OCI-LY1 (cell line): ENCODE measurements at regions not wholly inside any gene's neighbourhood (a gene's known extent, or its start where the extent isn't known, plus 50 kb on each side); places are given as distances from the start of the nearest gene placed in this dataset.

Experiments
- H2AFZ ChIP-seq: fragments of 200-600 bp; sonication (generic), shearing (Covaris generic); 2 replicates; pipeline ENCODE4 v1.6.0; 2014; ENCODE audit warnings: antibody characterized with exemption, mild to moderate bottlenecking, low read length
- H3F3A ChIP-seq: fragments of 200-600 bp; sonication (generic), shearing (Covaris generic); 2 replicates; pipeline ENCODE4 v1.6.0; 2014; ENCODE audit warnings: mild to moderate bottlenecking, antibody characterized with exemption, low read length, moderate library complexity; ENCODE audit not compliant: insufficient read depth
- H3K27ac ChIP-seq: fragments of 200-600 bp; sonication (generic); 2 replicates; pipeline ENCODE4 v1.5.1; 2014; ENCODE audit warnings: low read length, mixed run types, mild to moderate bottlenecking, low read depth; ENCODE audit not compliant: poor library complexity, severe bottlenecking
- H3K27me3 ChIP-seq: fragments of 200-600 bp; sonication (generic); 2 replicates; pipeline ENCODE4 v1.6.0; 2014; ENCODE audit warnings: antibody characterized with exemption, mild to moderate bottlenecking, low read length, moderate library complexity; ENCODE audit not compliant: insufficient read depth
- H3K36me3 ChIP-seq: fragments of 200-600 bp; sonication (generic); 2 replicates; pipeline ENCODE4 v1.6.1; 2014; ENCODE audit warnings: mild to moderate bottlenecking, antibody characterized with exemption, low read length, moderate library complexity, mixed read lengths; ENCODE audit not compliant: insufficient read depth
- H3K4me1 ChIP-seq: fragments of 200-600 bp; sonication (generic); 2 replicates; pipeline ENCODE4 v1.5.1; 2014; ENCODE audit warnings: mild to moderate bottlenecking, low read length, moderate library complexity; ENCODE audit not compliant: insufficient read depth, severe bottlenecking
- H3K4me2 ChIP-seq: fragments of 200-600 bp; sonication (generic), shearing (Covaris generic); 2 replicates; pipeline ENCODE4 v1.6.1; 2014; ENCODE audit warnings: low read length
- H3K4me3 ChIP-seq: fragments of 200-600 bp; sonication (generic); 2 replicates; pipeline ENCODE4 v1.5.1; 2014; ENCODE audit warnings: low read length, low read depth, mild to moderate bottlenecking, mixed read lengths; ENCODE audit not compliant: poor library complexity, severe bottlenecking
- H3K79me2 ChIP-seq: fragments of 200-600 bp; shearing (Covaris generic); 2 replicates; pipeline ENCODE4 v1.6.1; 2016; ENCODE audit warnings: mixed run types, low read length, mixed read lengths; ENCODE audit not compliant: insufficient read depth
- H3K9ac ChIP-seq: fragments of 200-600 bp; sonication (generic), shearing (Covaris generic); 2 replicates; pipeline ENCODE4 v1.6.1; 2014; ENCODE audit warnings: mild to moderate bottlenecking, low read length, mixed read lengths
- H3K9me2 ChIP-seq: fragments of 200-600 bp; sonication (generic), shearing (Covaris generic); 2 replicates; pipeline ENCODE4 v1.6.1; 2014; ENCODE audit warnings: low read depth, mild to moderate bottlenecking, low read length, mixed read lengths
- H3K9me3 ChIP-seq: fragments of 200-600 bp; shearing (Covaris generic); 2 replicates; pipeline ENCODE4 v1.6.1; 2014; ENCODE audit warnings: low read length, mixed read lengths
- H4K20me1 ChIP-seq: fragments of 200-600 bp; sonication (generic), shearing (Covaris generic); 2 replicates; pipeline ENCODE4 v1.6.0; 2016; ENCODE audit warnings: mild to moderate bottlenecking, low read length; ENCODE audit not compliant: insufficient read depth
- CTCF ChIP-seq: fragments of 200-600 bp; sonication (generic), shearing (Covaris generic); IDR thresholded peaks from 2 replicates; pipeline ENCODE4 v1.5.1; 2017; ENCODE audit warnings: mild to moderate bottlenecking, antibody characterized with exemption, low read length, moderate library complexity, mixed read lengths
- EZH2 ChIP-seq: fragments of 200-600 bp; sonication (generic), shearing (Covaris generic); IDR thresholded peaks from 2 replicates; pipeline ENCODE4 v1.8.0; 2017; ENCODE audit warnings: borderline replicate concordance, mixed run types, mild to moderate bottlenecking, antibody characterized with exemption, low read length, moderate library complexity, mixed read lengths

DNA sequence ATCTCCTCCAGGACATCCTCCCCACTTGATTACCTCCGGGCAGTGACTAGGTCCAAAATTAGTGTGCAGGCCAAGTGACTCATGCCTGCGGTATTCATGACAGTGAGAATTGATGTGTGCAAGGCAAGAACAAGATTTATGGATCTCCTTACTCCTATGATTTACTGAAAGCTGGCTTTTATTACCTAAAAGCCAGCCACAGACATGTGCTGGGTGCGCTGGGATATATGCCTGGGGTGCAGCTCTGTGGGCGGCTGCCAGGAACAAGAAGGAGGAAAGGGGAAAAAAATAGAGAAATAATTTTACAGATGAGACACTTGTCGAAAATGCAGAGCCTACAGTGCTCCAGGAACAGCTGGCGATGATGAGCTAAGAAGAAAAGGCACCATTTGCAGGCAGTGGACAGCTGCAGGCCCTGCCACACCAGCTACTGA, 359.3 kb downstream of the CMPK2 start:
- 0 out of 2 replicates have a peak, but pooled peaks cover 3% of the 10 kb centered on the region for H3K9me3 ChIP-seq
- H3K9me2 ChIP-seq: no peaks in the 10 kb centered on the region
- H3K4me3 ChIP-seq: no peak overlapping the region
- H3K79me2 ChIP-seq: no peaks in the 10 kb centered on the region
- no peak overlapping the region for H3K9ac ChIP-seq
- H3K27ac ChIP-seq: no peak overlapping the region
- no peak for TF ChIP-seq EZH2
- no peak for TF ChIP-seq CTCF
- H2AFZ ChIP-seq: 0 out of 2 replicates have a peak overlapping the region, but pooled peaks have one; percentile 23
- H3K4me2 ChIP-seq: no peak overlapping the region
- peaks cover 34% of the 10 kb centered on the region for H3K4me1 ChIP-seq
- no peaks in the 10 kb centered on the region for H4K20me1 ChIP-seq
- no peaks in the 10 kb centered on the region for H3K27me3 ChIP-seq
- H3F3A ChIP-seq: no peaks in the 10 kb centered on the region
- no peaks in the 10 kb centered on the region for H3K36me3 ChIP-seq

DNA sequence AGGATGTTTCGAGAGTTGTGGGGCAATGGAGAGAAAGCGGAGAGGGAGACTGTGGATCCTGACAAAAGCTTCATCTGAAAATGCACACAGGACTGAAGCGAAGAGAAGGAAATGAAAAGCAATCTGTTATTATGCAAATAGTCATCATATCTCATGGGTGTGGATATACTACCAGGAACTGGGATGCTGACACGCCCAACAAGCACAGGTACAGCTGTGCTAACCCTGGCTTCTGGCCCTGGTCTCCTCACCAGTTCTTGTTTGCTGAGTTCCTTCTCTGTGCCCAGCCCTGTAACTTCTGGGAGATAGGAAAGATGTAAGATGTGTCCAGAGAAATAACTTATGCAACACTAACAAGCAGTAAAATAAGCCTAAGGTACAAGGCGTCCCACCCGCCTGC, 358.8 kb downstream of the CMPK2 start:
- Histone ChIP-seq H3K36me3 (no peaks in the 10 kb centered on the region), H3K9ac (no peak overlapping the region), H3F3A (no peaks in the 10 kb centered on the region), H3K9me3 (0 out of 2 replicates have a peak, but pooled peaks cover 3% of the 10 kb centered on the region), H3K4me2 (no peak overlapping the region), H4K20me1 (no peaks in the 10 kb centered on the region), H2AFZ (0 out of 2 replicates have a peak overlapping the region, but pooled peaks have one; percentile 23), H3K4me3 (no peak overlapping the region), H3K9me2 (no peaks in the 10 kb centered on the region), H3K27me3 (no peaks in the 10 kb centered on the region), H3K4me1 (peaks cover 34% of the 10 kb centered on the region), H3K79me2 (no peaks in the 10 kb centered on the region), H3K27ac (no peak overlapping the region)
- TF ChIP-seq CTCF: no peak
- no peak for TF ChIP-seq EZH2

DNA sequence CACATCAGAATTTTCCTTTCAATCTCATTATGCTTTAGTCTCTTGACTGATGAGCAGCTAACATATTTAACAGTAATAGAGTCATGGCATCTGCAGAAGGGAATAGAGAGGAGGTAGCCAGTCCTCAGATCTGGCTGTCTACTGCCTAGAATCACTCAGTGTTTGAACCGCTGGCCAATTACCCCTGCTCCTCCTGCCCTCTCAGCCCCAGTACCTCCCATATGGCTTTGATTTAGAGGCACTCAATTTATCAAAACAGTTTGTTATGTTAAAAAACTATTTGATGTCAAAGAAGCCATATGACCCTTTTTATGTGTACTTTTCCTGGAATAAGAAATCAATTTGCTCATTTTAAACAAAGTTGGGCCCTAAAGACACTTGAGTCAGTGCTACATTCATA, 355.2 kb downstream of the CMPK2 start:
- Histone ChIP-seq H3K9ac (no peak overlapping the region), H2AFZ (no peak overlapping the region), H3K4me1 (peaks cover 8% of the 10 kb centered on the region), H3K4me2 (no peak overlapping the region), H3K27ac (no peak overlapping the region), H3K9me3 (0 out of 2 replicates have a peak, but pooled peaks cover 3% of the 10 kb centered on the region), H4K20me1 (no peaks in the 10 kb centered on the region), H3K9me2 (no peaks in the 10 kb centered on the region), H3K36me3 (no peaks in the 10 kb centered on the region), H3K4me3 (no peak overlapping the region), H3K79me2 (no peaks in the 10 kb centered on the region), H3K27me3 (no peaks in the 10 kb centered on the region), H3F3A (no peaks in the 10 kb centered on the region)
- TF ChIP-seq CTCF: no peak
- no peak for TF ChIP-seq EZH2
